Breast epithelium (tissue), 3 donors: ENCODE measurements at regions not wholly inside any gene's neighbourhood (a gene's known extent, or its start where the extent isn't known, plus 50 kb on each side); places are given as distances from the start of the nearest gene placed in this dataset.

Experiments
- CTCF ChIP-seq, 3 donors: fragments of 450-650 bp; IDR thresholded peaks; one replicate each; pipeline ENCODE4 v1.5.1; 2016 to 2017; ENCODE audit warnings: antibody characterized with exemption in 3 of 3, mild to moderate bottlenecking in 3 of 3, moderate library complexity in 3 of 3
- POLR2A ChIP-seq: fragments of 450-650 bp; IDR thresholded peaks from one replicate; pipeline ENCODE4 v1.6.1; 2016; ENCODE audit warnings: antibody characterized with exemption, mild to moderate bottlenecking, moderate library complexity
- POLR2AphosphoS5 ChIP-seq, 3 donors: sonication (generic); formaldehyde crosslinking; IDR thresholded peaks; one replicate each; pipeline ENCODE4 v1.6.1; 2017; ENCODE audit warnings: antibody characterized with exemption in 3 of 3

DNA sequence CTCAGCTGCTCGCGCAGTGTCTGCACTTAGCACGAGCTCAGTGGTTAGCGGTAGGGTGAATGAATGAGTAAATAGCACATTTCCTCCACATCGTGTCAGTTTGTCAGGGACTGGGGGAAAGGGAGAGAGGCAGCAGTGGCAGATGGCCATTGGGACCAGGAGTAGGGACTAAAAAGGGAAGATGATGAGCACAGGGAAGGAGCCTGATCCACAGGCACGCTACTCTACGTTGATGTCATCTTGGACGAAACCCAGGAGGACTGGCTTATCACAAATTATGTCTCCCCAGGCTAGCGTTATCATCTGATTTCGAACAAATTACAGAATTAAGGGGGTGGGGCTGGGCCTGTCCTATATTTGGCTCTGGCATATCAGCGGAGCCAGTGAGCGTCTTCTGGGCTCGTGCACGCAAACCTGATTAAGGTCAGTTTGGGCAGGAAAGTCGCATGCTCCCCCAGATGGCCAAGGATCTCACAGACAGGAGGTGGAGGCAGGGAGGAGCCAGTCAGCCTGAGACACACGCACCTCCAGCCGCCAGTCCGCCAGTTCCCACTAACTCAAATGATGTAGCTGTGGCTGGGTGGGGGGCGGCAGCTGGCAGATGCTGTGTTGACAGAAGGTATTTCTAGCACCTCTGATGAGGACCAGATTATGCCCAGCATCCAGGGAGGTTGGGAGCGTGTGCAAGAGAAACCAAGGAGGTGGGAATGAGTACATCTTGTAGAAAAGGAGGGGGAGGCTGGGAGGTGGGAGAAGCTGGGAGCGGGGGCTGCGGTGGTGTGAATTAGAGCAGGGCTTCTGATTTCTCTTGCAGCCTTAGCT, 97.4 kb upstream of the PRDM11 start:
- no peak for TF ChIP-seq POLR2A
- TF ChIP-seq CTCF (IDR thresholded peaks at IDR 0.05): no peak
- no peak for TF ChIP-seq POLR2AphosphoS5 (IDR thresholded peaks at IDR 0.05)
